ENCODE measurements at regions not wholly inside any gene's neighbourhood (a gene's known extent, or its start where the extent isn't known, plus 50 kb on each side); places are given as distances from the start of the nearest gene placed in this dataset.

DNA sequence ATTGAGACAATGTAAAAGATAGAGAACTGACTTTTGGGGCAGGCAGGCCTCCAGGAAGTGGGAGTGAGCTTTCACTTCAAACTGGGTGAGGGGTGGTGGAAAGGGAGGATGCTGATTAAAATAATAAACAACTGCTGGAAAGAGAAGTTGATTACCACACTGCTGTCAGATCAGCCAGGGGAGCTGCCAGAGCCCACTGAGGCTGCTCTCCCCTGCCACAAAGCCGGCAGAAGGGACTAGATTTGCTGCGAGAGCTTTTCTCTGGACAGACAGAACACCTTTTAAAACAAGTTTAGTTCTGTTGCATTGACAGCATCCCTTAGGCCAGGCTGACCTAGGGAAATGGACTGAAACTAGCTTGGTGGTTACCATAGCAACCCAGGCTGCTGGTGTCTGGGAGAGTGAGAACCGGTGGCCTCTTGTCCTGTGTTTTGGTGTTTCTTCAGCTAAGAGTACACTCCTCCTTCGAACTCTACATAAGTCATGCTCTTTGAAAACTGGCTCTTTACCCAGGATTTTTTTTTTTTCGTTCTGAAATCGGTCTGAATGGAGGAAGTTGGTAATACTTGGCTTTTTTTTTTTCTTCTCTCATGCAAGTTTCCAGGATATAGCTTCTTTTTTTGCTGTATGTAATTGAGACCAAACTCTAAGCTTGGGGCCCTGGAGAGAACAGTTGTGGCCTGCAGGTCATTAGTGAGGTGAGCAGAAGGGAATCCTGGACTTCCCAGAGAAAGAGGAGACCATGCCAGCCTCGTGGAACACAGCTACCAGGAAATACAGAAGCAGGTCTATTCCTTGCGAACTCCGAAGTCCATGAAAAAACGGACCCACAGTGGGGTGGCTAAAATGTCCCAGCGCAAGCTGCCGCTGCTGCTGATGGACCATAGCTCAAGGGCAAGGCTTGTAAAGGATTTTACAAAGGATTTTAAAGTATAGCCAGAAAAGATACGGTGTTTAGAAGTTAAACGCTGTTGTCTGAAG is 374.4 kb downstream of the UTRN start:
- peak overlapping the region; percentile 73 to 88 (median 83) for H3K27ac Mint-ChIP-seq
- H3K36me3 Mint-ChIP-seq (ENCODE audit: low read depth), result no peaks in the 10 kb centered on the region
- no peaks in the 10 kb centered on the region for H3K9me3 Mint-ChIP-seq
- TF ChIP-seq, protein P1, sequence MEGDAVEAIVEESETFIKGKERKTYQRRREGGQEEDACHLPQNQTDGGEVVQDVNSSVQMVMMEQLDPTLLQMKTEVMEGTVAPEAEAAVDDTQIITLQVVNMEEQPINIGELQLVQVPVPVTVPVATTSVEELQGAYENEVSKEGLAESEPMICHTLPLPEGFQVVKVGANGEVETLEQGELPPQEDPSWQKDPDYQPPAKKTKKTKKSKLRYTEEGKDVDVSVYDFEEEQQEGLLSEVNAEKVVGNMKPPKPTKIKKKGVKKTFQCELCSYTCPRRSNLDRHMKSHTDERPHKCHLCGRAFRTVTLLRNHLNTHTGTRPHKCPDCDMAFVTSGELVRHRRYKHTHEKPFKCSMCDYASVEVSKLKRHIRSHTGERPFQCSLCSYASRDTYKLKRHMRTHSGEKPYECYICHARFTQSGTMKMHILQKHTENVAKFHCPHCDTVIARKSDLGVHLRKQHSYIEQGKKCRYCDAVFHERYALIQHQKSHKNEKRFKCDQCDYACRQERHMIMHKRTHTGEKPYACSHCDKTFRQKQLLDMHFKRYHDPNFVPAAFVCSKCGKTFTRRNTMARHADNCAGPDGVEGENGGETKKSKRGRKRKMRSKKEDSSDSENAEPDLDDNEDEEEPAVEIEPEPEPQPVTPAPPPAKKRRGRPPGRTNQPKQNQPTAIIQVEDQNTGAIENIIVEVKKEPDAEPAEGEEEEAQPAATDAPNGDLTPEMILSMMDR (IDR thresholded peaks at IDR 0.05; ENCODE audit: unreplicated experiment in 3 of 3), result no peak
- H3K27me3 Mint-ChIP-seq (ENCODE audit: low read depth), result no peaks in the 10 kb centered on the region
- peak overlapping the region; percentile 31 to 56 (median 56) for H3K4me3 Mint-ChIP-seq
- peaks cover 51% of the 10 kb centered on the region for H3K4me1 Mint-ChIP-seq

DNA sequence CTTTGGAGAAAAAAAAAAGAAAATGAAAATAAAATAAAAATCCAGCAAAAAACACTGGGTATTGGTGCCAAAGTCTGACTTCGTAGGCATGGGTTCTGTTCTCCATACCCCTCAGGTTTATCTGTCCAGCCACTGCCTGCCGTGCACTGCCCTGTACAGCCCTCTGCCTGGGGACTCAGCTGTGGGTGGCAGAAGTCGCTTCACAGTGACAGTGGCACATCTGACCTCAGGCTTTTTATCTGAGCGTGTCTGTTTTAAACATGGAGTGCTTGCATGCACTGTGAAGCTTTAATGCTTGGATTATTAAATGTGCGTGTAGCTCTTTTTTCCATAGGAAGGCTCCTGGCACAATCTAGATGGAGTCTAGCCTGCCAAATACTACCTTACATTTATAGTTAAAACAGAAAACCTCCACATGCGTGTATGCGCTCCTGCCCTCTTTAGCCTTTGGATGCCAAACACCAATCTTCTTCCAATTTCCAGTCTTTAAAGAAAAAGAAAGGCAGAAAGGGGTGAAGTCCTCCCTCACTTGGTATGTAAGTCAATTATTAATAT is 375.5 kb downstream of the UTRN start:
- TF ChIP-seq, protein P1 (IDR thresholded peaks at IDR 0.05; ENCODE audit: unreplicated experiment in 3 of 3), result no peak
- Mint-ChIP-seq H3K4me3 (peak overlapping the region; percentile 57 to 68 (median 59)), H3K9me3 (no peaks in the 10 kb centered on the region), H3K27ac (peak overlapping the region; percentile 73 to 88 (median 83)), H3K27me3 (ENCODE audit: low read depth) (no peaks in the 10 kb centered on the region), H3K4me1 (peaks cover 47% of the 10 kb centered on the region), H3K36me3 (ENCODE audit: low read depth) (no peaks in the 10 kb centered on the region)

DNA sequence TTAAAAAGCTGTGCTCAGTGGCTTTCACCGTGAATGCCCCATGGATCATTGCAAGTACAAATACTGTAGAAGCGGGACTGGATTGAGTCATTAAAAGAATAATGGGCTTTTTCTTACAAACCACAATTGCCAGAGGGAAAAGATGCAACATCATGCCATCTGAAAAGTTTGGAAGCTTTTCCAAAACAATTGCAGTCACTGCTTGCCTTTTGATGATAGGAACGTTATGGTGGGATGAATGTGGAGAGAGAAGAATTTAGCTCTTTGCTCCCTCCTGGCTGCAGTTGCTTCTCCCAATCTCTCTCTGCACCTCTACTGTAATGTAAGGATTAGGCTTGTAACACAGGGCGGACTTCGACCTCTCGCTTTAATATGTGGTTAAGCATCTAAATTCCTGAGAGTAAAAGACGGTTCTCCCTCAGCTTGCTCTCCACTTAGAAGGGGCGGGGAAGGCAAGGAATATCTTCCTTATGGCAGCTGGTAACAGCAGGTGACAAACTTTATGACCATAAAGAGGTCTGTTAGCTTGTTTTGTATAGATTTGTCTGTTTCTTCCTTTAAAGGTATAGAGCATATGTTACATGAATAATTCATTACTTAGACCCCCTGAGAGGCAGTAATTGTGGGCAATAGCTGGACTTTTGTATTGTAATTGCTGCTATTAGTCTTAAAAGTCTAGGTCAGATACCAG is 376.1 kb downstream of the UTRN start:
- Mint-ChIP-seq H3K9me3 (no peaks in the 10 kb centered on the region), H3K4me1 (peaks cover 49% of the 10 kb centered on the region), H3K36me3 (ENCODE audit: low read depth) (no peaks in the 10 kb centered on the region), H3K27ac (peak overlapping the region; percentile 73 to 88 (median 83)), H3K27me3 (ENCODE audit: low read depth) (no peaks in the 10 kb centered on the region), H3K4me3 (peak overlapping the region; percentile 57 to 68 (median 59))
- TF ChIP-seq, protein P1 (IDR thresholded peaks at IDR 0.05; ENCODE audit: unreplicated experiment in 3 of 3), result no peak

DNA sequence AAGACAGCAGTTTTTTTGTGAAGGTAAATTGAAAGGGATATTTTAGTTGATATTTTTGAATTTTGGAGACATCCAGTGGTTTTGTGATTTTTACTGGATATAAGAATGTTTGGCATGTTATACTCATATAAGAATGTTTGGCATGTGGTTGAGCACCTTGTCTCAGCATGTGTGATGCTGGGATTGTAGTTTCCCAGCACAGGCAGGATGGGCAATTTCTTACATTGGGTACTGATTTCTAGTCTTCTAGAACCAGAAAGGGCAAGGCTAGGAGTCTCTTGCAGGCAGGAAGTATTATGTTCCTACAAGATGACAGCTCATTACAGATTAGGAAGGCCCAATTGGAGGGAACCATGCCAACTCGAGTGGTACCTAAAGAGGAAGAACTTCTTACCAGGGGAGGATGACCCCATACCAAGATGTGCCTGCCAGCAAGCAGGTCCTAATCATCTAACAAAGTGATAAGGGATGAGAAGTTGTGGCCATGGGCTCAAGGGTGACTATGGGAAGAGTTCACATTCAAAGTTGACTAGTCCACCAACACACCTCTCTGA is 377.8 kb downstream of the UTRN start:
- H3K4me3 Mint-ChIP-seq, result peak overlapping the region in 1 of 3 experiments; percentile 24
- H3K4me1 Mint-ChIP-seq, result peaks cover 50% of the 10 kb centered on the region
- H3K36me3 Mint-ChIP-seq (ENCODE audit: low read depth), result no peaks in the 10 kb centered on the region
- H3K27me3 Mint-ChIP-seq (ENCODE audit: low read depth), result no peaks in the 10 kb centered on the region
- peak overlapping the region; percentile 64 to 73 (median 67) for H3K27ac Mint-ChIP-seq
- TF ChIP-seq, protein P1 (IDR thresholded peaks at IDR 0.05; ENCODE audit: unreplicated experiment in 3 of 3), result no peak
- H3K9me3 Mint-ChIP-seq, result no peaks in the 10 kb centered on the region

DNA sequence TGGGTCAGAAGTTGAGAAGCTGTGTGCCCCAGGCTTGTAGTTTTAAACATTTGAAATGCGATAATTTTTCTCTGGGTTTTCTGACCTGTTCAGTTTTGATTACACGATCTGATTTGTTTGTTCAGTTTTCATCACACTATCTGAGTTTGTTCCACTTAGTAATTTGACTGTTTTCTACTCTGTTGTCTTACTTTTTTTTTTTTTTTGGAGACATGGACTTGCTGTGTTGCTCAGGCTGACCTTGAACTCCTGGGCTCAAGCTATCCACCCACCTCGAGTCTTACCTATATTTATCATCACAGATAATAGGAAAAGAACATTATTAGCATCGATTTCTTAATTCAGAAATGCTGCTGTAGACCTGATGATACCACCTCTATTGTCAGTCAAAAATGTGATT is 379.1 kb downstream of the UTRN start:
- no peak overlapping the region for H3K4me3 Mint-ChIP-seq
- peaks cover 43% of the 10 kb centered on the region for H3K4me1 Mint-ChIP-seq
- TF ChIP-seq, protein P1 (IDR thresholded peaks at IDR 0.05; ENCODE audit: unreplicated experiment in 3 of 3), result no peak
- H3K27me3 Mint-ChIP-seq (ENCODE audit: low read depth), result no peaks in the 10 kb centered on the region
- H3K27ac Mint-ChIP-seq, result peak overlapping the region in 2 of 3 experiments; percentile 17 to 73
- H3K9me3 Mint-ChIP-seq, result peaks cover 2% of the 10 kb centered on the region
- H3K36me3 Mint-ChIP-seq (ENCODE audit: low read depth), result no peaks in the 10 kb centered on the region

All from nephron (organoid).